ENCODE measurements at regions not wholly inside any gene's neighbourhood (a gene's known extent, or its start where the extent isn't known, plus 50 kb on each side); places are given as distances from the start of the nearest gene placed in this dataset.

DNA sequence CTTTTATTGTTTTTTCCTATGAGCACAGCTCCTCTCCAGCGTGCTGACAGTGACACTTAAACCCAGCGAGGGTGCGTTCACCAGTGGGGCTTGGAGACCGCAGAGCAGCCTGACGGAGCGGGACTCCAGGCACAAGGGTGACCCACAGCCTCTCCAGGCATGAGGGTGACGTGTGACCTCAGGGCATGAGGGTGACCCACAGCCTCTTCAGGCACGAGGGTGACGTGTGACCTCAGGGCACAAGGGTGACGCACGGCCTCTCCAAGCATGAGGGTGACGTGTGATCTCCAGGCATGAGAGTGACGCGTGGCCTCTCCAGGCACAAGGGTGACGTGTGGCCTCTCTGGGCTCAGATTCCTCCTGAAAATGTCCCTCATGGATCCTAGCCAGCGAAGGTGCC, 164.3 kb upstream of the TCERG1L start:
- H3K9me3 ChIP-seq, result no peaks in the 10 kb centered on the region
- H3K36me3 ChIP-seq, result no peaks in the 10 kb centered on the region
- TF ChIP-seq, protein P1, sequence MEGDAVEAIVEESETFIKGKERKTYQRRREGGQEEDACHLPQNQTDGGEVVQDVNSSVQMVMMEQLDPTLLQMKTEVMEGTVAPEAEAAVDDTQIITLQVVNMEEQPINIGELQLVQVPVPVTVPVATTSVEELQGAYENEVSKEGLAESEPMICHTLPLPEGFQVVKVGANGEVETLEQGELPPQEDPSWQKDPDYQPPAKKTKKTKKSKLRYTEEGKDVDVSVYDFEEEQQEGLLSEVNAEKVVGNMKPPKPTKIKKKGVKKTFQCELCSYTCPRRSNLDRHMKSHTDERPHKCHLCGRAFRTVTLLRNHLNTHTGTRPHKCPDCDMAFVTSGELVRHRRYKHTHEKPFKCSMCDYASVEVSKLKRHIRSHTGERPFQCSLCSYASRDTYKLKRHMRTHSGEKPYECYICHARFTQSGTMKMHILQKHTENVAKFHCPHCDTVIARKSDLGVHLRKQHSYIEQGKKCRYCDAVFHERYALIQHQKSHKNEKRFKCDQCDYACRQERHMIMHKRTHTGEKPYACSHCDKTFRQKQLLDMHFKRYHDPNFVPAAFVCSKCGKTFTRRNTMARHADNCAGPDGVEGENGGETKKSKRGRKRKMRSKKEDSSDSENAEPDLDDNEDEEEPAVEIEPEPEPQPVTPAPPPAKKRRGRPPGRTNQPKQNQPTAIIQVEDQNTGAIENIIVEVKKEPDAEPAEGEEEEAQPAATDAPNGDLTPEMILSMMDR (IDR thresholded peaks at IDR 0.05; ENCODE audit: low read depth, low read length), result no peak
- no peak for DNase-seq
- no peak overlapping the region for H3K4me3 ChIP-seq (ENCODE audit: low read depth, low read length)
- H3K27me3 ChIP-seq, result no peaks in the 10 kb centered on the region
- H3K4me1 ChIP-seq, result no peaks in the 10 kb centered on the region

DNA sequence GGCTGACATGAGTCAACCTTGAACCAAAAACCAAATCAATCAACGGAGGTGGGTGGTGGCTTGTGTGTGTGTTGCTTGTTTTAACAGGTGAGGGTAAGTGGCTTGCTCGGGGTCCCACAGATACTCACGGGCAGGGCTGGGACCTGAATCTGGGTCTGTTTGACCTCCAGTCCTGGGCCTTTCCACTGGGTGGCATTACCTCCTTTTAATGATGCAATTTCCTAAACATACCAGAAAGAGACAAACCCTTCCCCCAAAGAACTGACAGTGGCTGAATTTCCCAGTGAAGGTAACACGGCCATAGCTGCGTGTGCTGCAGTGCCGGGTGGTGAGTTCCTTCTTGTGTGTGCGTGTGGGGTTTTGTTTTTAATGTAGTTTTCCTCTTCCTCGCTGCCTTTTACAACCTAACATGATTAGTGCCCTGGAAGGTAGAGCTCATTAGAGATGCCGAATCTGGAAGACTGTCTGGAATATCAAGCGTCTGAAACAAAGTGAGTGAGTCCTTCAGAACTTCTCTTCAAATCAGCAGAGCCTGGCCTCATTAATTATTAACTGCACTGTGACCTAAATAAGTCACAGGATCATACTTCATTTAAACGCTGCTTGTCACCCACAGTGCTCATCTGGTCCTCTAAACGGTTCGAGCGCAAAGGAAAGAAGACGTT, 166.1 kb upstream of the TCERG1L start:
- no peaks in the 10 kb centered on the region for H3K9me3 ChIP-seq
- no peaks in the 10 kb centered on the region for H3K4me1 ChIP-seq
- TF ChIP-seq, protein P1 (IDR thresholded peaks at IDR 0.05; ENCODE audit: low read depth, low read length), result no peak
- no peaks in the 10 kb centered on the region for H3K36me3 ChIP-seq
- DNase-seq, result no peak
- no peak overlapping the region for H3K4me3 ChIP-seq (ENCODE audit: low read depth, low read length)
- no peaks in the 10 kb centered on the region for H3K27me3 ChIP-seq

DNA sequence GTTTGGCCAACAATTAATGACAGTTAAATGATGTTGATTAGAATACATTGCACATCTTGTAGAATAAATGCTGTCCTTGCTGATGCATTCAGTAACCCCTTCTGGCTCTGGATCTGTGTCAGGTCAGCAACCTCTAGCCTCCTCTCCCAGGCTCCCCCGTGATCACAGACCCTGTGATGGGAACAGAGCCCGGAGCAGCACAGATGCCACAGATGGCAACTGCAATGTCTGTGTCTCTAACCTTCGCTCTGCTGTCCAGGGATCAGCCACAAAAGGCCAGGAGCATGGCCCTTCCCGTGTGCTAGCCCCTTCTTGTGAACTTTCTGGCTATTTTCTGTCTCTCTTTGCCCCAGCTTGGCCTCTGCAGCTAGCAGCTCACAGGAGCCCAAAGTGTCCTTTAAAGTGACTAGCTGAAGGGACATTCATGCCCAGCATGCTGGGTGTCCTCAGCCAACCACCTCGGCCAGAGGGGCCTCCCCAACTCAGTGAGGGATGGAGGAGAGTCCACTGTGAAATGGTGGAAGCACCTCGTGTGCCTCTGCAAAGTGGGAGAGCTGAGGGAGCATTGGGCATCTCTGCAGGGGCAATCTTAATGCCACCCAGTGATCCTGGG, 167.0 kb upstream of the TCERG1L start:
- no peaks in the 10 kb centered on the region for H3K36me3 ChIP-seq
- no peak for DNase-seq
- no peaks in the 10 kb centered on the region for H3K4me1 ChIP-seq
- no peaks in the 10 kb centered on the region for H3K9me3 ChIP-seq
- no peaks in the 10 kb centered on the region for H3K27me3 ChIP-seq
- TF ChIP-seq, protein P1 (IDR thresholded peaks at IDR 0.05; ENCODE audit: low read depth, low read length), result no peak
- H3K4me3 ChIP-seq (ENCODE audit: low read depth, low read length), result no peak overlapping the region

DNA sequence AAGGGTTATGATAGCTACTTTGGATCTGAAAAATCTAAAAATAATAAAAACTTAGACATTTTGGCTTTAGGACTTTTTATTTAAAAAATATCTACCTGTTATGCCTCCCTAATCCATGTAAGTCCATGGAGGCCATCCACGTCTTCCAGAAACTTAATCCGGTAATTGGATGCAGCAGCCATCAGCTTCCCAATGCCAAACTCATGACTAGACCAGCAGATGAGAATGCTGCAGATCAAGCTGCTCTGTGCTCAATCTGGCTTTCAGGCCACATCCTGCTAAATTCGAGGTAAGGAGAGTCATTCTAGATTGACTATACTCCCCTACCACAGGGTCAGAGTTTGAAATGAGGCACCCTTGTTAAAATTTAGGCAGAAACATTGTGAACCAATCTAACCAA, 168.5 kb upstream of the TCERG1L start:
- Histone ChIP-seq H3K4me1 (no peaks in the 10 kb centered on the region), H3K9me3 (no peaks in the 10 kb centered on the region), H3K27me3 (no peaks in the 10 kb centered on the region), H3K4me3 (ENCODE audit: low read depth, low read length) (no peak overlapping the region), H3K36me3 (no peaks in the 10 kb centered on the region)
- TF ChIP-seq, protein P1 (IDR thresholded peaks at IDR 0.05; ENCODE audit: low read depth, low read length), result no peak
- no peak for DNase-seq

DNA sequence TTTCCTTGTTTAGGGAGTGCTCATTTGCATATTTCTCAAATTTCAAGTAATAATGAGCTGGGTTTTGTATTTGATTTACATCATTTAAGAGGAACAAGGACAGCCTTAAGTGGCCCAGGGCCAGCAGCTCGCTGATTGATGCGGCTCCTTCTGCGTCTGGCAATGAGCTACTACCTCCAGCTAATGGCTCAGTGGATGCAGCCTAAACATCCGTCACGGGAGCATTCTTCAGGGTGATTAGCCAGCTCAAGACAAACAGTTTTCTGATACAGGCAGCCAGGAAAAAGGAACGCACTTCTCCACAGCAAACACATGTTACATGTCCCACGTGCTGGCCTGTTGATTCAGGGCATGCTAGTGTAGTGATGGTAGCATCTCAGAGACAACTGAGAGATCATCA, 169.3 kb upstream of the TCERG1L start:
- no peaks in the 10 kb centered on the region for H3K4me1 ChIP-seq
- TF ChIP-seq, protein P1 (IDR thresholded peaks at IDR 0.05; ENCODE audit: low read depth, low read length), result no peak
- no peaks in the 10 kb centered on the region for H3K9me3 ChIP-seq
- H3K27me3 ChIP-seq, result no peaks in the 10 kb centered on the region
- no peak for DNase-seq
- no peak overlapping the region for H3K4me3 ChIP-seq (ENCODE audit: low read depth, low read length)
- H3K36me3 ChIP-seq, result no peaks in the 10 kb centered on the region

DNA sequence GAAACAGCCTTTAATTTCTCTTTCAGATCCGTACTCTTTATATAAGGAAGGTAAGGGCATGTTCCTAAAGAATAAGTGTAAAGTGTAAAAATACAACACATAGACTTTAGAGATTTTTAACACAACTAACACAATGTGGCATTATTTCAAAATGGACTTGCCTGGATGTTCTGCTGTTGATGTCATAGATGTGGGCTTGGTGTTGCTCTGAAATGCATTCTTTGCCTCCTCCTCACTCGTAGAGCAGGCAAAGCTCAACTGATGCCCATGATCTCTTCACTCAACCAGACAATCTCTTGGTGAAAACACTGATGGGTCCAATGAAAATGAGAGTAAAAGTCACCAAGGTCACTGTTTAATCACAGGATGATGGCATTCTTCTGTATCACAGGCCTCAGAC, 174.2 kb upstream of the TCERG1L start:
- no peak for DNase-seq
- Histone ChIP-seq H3K9me3 (no peaks in the 10 kb centered on the region), H3K4me3 (ENCODE audit: low read depth, low read length) (no peak overlapping the region), H3K27me3 (no peaks in the 10 kb centered on the region), H3K36me3 (no peaks in the 10 kb centered on the region), H3K4me1 (no peaks in the 10 kb centered on the region)
- TF ChIP-seq, protein P1 (IDR thresholded peaks at IDR 0.05; ENCODE audit: low read depth, low read length), result no peak

Measured in BE2C (cell line).